ENCODE measurements at regions not wholly inside any gene's neighbourhood (a gene's known extent, or its start where the extent isn't known, plus 50 kb on each side); places are given as distances from the start of the nearest gene placed in this dataset.
A peak's percentile ranks its signal among the peaks of the same experiment; 100 is the strongest.

DNA sequence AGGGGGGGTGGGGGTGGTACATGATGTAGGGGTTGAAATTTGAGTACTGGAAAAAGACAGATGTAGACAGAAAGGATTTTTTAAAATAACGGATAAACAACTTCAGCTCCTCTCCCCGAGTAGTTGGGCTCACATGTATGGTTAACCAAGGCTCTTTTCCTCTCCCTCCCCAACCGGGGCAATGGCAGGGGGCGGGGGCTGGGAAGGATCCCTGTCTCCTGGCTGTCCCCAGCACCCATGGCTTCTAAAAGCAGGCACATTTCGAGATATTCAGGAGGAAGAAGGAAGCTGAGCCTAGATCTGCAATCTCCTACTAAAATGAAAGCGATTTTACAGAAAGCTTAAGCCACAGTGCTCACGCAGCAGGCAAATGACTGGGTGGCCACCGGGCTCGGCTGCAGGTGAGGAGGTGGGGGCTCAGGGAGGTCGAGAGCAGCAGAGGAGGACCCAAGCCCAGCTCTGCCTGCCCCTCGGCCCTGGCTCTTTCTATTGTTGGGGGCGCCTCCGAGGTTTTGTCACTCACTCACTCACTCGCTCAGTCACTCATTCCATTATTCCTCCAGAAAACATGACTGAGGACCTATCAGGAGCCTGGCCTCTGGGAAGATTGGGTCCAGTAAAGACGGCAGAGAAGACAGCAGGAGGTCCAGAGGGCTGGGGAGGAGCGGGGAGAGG is 573.3 kb downstream of the PTPRU start:
- Mint-ChIP-seq H3K4me3 (ENCODE audit: low read depth) (no peak overlapping the region), H3K36me3 (ENCODE audit: insufficient read depth) (no peaks in the 10 kb centered on the region), H3K27me3 (peaks cover 6% of the 10 kb centered on the region), H3K27ac (no peak overlapping the region), H3K9me3 (ENCODE audit: low read depth) (no peaks in the 10 kb centered on the region), H3K4me1 (ENCODE audit: low read depth) (no peaks in the 10 kb centered on the region)
- DNase-seq (ENCODE audit: low spot score, unreplicated experiment) = no peak
- TF ChIP-seq, protein P1, sequence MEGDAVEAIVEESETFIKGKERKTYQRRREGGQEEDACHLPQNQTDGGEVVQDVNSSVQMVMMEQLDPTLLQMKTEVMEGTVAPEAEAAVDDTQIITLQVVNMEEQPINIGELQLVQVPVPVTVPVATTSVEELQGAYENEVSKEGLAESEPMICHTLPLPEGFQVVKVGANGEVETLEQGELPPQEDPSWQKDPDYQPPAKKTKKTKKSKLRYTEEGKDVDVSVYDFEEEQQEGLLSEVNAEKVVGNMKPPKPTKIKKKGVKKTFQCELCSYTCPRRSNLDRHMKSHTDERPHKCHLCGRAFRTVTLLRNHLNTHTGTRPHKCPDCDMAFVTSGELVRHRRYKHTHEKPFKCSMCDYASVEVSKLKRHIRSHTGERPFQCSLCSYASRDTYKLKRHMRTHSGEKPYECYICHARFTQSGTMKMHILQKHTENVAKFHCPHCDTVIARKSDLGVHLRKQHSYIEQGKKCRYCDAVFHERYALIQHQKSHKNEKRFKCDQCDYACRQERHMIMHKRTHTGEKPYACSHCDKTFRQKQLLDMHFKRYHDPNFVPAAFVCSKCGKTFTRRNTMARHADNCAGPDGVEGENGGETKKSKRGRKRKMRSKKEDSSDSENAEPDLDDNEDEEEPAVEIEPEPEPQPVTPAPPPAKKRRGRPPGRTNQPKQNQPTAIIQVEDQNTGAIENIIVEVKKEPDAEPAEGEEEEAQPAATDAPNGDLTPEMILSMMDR (IDR thresholded peaks at IDR 0.05; ENCODE audit: unreplicated experiment) = no peak

DNA sequence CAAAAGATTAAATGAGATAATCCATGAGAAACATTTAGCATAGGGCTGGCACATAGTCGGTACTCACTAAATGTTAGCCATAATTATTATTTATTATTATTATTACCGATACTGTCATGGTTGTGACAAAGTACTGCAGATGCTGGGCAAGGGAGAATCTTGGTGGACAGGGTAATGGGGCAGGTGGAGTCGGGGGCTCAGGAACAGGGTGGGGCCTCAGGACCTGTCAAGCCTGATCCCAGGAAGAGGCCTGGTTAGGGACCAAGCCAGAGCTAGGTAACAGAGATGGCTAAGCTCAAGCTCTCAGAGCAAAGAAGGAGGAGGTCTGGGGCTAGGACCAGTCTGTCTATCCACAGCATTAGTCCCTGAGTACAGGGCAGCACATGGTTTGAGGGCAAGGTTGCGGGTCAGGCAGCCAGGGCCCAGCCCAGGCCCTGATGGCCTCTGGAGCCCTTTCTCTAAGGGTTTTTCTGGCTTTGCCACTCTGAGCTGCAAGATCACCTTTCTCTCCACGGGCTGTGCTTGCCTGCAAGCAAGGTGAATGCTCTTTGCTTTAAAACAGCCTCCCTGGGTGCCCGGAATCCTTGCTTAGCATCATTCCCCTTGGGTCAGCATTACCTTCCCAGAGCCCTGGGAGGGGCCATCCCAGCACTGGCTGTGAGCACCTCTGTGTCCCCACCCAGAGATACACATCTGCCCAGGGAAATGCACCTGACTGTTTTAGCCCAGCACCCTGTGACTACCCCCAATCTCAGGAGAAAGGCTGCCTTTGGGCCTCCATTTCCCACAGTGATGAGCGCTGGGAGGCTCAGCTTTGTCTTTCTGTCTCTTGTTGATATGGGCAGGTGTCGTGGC is 572.0 kb downstream of the PTPRU start:
- Mint-ChIP-seq H3K4me3 (ENCODE audit: low read depth) (no peak overlapping the region), H3K36me3 (ENCODE audit: insufficient read depth) (no peaks in the 10 kb centered on the region), H3K27ac (no peak overlapping the region), H3K27me3 (peaks cover 16% of the 10 kb centered on the region), H3K9me3 (ENCODE audit: low read depth) (no peaks in the 10 kb centered on the region), H3K4me1 (ENCODE audit: low read depth) (no peaks in the 10 kb centered on the region)
- DNase-seq (ENCODE audit: low spot score, unreplicated experiment) = peak; percentile 5
- TF ChIP-seq, protein P1 (IDR thresholded peaks at IDR 0.05; ENCODE audit: unreplicated experiment) = no peak

DNA sequence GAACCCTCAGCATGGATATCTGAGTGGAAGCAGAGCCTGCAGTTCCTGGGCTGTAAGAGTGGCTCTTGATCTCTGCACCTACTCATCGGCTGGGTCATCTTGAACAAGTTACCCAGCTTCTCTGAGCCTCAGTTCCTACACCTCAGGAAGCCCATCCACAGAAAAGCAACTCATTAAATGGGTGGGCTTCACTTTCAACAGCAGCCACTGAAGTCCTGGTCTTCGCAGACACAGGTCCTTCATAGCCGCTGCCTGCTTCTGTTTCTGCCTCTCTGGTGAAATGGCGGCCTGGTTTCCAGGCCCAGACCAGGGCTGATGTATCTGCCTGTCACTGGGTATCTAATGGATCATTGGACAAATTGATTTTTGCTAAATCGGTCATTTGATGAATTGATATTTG is 571.4 kb downstream of the PTPRU start:
- Mint-ChIP-seq H3K9me3 (ENCODE audit: low read depth) (no peaks in the 10 kb centered on the region), H3K4me3 (ENCODE audit: low read depth) (no peak overlapping the region), H3K27me3 (peaks cover 18% of the 10 kb centered on the region), H3K27ac (no peak overlapping the region), H3K36me3 (ENCODE audit: insufficient read depth) (no peaks in the 10 kb centered on the region), H3K4me1 (ENCODE audit: low read depth) (no peaks in the 10 kb centered on the region)
- TF ChIP-seq, protein P1 (IDR thresholded peaks at IDR 0.05; ENCODE audit: unreplicated experiment) = no peak
- DNase-seq (ENCODE audit: low spot score, unreplicated experiment) = no peak

DNA sequence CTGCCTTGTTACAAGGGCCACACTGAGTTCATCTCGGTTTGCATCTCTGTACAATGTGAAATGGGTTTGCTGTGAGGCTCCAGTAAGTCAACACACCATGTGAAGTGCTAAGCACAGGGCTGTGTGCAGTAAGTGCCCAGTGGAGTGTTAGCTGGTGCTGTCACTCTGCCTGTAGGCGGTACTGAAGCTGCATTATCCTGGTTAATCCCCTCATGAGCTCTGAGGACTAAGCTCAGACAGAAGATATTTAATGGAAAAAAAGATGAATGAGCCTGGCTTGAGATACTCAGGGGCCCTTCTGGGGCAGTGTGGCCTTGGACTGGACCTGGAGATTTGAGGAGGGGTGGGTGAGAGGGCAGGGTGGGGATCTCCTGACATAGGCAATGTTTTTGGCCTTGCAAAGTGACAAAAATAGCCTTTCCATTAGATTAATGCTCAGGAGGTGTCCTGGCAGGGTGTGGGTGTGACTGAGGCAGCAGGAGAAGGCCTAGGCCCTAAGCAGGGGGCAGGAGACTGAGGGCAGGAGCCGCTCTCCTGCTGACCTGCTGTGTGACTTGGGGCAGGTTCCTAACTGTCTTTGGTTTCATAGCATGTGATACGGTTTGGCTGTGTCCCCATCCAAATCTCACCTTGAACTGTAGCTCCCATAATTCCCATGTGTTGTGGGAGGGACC is 570.5 kb downstream of the PTPRU start:
- H3K4me3 Mint-ChIP-seq (ENCODE audit: low read depth) = no peak overlapping the region
- DNase-seq (ENCODE audit: low spot score, unreplicated experiment) = peak; percentile 1
- H3K4me1 Mint-ChIP-seq (ENCODE audit: low read depth) = no peaks in the 10 kb centered on the region

DNA sequence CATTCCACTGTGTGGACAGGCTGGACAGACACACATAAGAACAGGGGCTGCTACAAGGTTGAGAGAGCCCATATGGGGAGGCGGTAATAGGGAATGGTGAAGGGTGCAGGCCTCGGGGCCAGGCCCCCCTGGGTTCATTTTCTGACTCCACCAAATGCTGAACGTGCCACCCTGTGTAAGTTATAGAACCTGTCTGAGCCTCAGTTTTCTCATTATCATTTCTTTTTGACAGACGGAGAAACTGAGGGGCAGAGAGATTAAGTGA is 569.5 kb downstream of the PTPRU start:
- Mint-ChIP-seq H3K36me3 (ENCODE audit: insufficient read depth) (no peaks in the 10 kb centered on the region), H3K27ac (no peak overlapping the region), H3K9me3 (ENCODE audit: low read depth) (no peaks in the 10 kb centered on the region), H3K27me3 (peaks cover 18% of the 10 kb centered on the region), H3K4me1 (ENCODE audit: low read depth) (no peaks in the 10 kb centered on the region), H3K4me3 (ENCODE audit: low read depth) (no peak overlapping the region)
- TF ChIP-seq, protein P1 (IDR thresholded peaks at IDR 0.05; ENCODE audit: unreplicated experiment) = no peak
- no peak for DNase-seq (ENCODE audit: low spot score, unreplicated experiment)

More for the DNA sequence above, 570.5 kb downstream of the PTPRU start:
- Mint-ChIP-seq H3K27me3 (peaks cover 18% of the 10 kb centered on the region), H3K9me3 (ENCODE audit: low read depth) (no peaks in the 10 kb centered on the region), H3K27ac (no peak overlapping the region), H3K36me3 (ENCODE audit: insufficient read depth) (no peaks in the 10 kb centered on the region)
- TF ChIP-seq, protein P1 (IDR thresholded peaks at IDR 0.05; ENCODE audit: unreplicated experiment) = no peak

Data from progenitor cell of endocrine pancreas (in vitro differentiated cells).